HL-60 (cell line): ENCODE measurements at regions not wholly inside any gene's neighbourhood (a gene's known extent, or its start where the extent isn't known, plus 50 kb on each side); places are given as distances from the start of the nearest gene placed in this dataset.

Experiments
- DNase-seq, 2 experiments: peaks; one replicate each; pipeline ENCODE4 v3.0.0-alpha.2; 2010 to 2020; ENCODE audit warnings: low read depth in 1 of 2, low spot score in 1 of 2
- H3K27ac ChIP-seq: fragments of 250-450 bp; sonication (Bioruptor Pico); replicated peaks from 2 replicates; pipeline ENCODE4 v1.5.1; 2020; ENCODE audit warnings: mild to moderate bottlenecking, moderate library complexity
- H3K27me3 ChIP-seq: fragments of 250-450 bp; sonication (Bioruptor Pico); 2 replicates; pipeline ENCODE4 v1.5.1; 2021; ENCODE audit warnings: mild to moderate bottlenecking, moderate library complexity; ENCODE audit not compliant: insufficient read depth, poor library complexity, severe bottlenecking
- H3K4me3 ChIP-seq: replicated peaks from 2 replicates; pipeline ENCODE4 v1.5.1; 2011; ENCODE audit warnings: mild to moderate bottlenecking, control low read depth, low read length; ENCODE audit not compliant: insufficient read depth
- GABPA ChIP-seq: IDR thresholded peaks from 2 replicates; pipeline ENCODE4 v1.6.1; 2012; ENCODE audit warnings: low read depth
- POLR2AphosphoS5 ChIP-seq: IDR thresholded peaks from 2 replicates; pipeline ENCODE4 v1.6.1; 2012; ENCODE audit warnings: low read depth
- SPI1 ChIP-seq: IDR thresholded peaks from 2 replicates; pipeline ENCODE4 v1.6.1; 2012; ENCODE audit warnings: low read depth, mild to moderate bottlenecking, borderline replicate concordance
- TF ChIP-seq, protein P1 (sequence below): IDR thresholded peaks from 2 replicates; pipeline ENCODE4 v1.6.1; 2012; ENCODE audit warnings: low read depth; ENCODE audit not compliant: insufficient replicate concordance
- TF ChIP-seq, protein P2 (sequence below): IDR thresholded peaks from one replicate; pipeline ENCODE4 v1.5.1; 2011; ENCODE audit warnings: low read length, control low read depth, inconsistent platforms; ENCODE audit not compliant: insufficient read depth

GRCh38 chr20:55882286-55882685, 123.0 kb downstream of the CBLN4 start:
- Histone ChIP-seq H3K4me3 (no peak overlapping the region), H3K27me3 (no peaks in the 10 kb centered on the region), H3K27ac (no peak overlapping the region)
- no peak for TF ChIP-seq SPI1
- TF ChIP-seq, protein P1, sequence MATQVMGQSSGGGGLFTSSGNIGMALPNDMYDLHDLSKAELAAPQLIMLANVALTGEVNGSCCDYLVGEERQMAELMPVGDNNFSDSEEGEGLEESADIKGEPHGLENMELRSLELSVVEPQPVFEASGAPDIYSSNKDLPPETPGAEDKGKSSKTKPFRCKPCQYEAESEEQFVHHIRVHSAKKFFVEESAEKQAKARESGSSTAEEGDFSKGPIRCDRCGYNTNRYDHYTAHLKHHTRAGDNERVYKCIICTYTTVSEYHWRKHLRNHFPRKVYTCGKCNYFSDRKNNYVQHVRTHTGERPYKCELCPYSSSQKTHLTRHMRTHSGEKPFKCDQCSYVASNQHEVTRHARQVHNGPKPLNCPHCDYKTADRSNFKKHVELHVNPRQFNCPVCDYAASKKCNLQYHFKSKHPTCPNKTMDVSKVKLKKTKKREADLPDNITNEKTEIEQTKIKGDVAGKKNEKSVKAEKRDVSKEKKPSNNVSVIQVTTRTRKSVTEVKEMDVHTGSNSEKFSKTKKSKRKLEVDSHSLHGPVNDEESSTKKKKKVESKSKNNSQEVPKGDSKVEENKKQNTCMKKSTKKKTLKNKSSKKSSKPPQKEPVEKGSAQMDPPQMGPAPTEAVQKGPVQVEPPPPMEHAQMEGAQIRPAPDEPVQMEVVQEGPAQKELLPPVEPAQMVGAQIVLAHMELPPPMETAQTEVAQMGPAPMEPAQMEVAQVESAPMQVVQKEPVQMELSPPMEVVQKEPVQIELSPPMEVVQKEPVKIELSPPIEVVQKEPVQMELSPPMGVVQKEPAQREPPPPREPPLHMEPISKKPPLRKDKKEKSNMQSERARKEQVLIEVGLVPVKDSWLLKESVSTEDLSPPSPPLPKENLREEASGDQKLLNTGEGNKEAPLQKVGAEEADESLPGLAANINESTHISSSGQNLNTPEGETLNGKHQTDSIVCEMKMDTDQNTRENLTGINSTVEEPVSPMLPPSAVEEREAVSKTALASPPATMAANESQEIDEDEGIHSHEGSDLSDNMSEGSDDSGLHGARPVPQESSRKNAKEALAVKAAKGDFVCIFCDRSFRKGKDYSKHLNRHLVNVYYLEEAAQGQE = no peak
- no peak for TF ChIP-seq POLR2AphosphoS5
- no peak for TF ChIP-seq GABPA
- TF ChIP-seq, protein P2, sequence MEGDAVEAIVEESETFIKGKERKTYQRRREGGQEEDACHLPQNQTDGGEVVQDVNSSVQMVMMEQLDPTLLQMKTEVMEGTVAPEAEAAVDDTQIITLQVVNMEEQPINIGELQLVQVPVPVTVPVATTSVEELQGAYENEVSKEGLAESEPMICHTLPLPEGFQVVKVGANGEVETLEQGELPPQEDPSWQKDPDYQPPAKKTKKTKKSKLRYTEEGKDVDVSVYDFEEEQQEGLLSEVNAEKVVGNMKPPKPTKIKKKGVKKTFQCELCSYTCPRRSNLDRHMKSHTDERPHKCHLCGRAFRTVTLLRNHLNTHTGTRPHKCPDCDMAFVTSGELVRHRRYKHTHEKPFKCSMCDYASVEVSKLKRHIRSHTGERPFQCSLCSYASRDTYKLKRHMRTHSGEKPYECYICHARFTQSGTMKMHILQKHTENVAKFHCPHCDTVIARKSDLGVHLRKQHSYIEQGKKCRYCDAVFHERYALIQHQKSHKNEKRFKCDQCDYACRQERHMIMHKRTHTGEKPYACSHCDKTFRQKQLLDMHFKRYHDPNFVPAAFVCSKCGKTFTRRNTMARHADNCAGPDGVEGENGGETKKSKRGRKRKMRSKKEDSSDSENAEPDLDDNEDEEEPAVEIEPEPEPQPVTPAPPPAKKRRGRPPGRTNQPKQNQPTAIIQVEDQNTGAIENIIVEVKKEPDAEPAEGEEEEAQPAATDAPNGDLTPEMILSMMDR = no peak
- DNase-seq = no peak

DNA sequence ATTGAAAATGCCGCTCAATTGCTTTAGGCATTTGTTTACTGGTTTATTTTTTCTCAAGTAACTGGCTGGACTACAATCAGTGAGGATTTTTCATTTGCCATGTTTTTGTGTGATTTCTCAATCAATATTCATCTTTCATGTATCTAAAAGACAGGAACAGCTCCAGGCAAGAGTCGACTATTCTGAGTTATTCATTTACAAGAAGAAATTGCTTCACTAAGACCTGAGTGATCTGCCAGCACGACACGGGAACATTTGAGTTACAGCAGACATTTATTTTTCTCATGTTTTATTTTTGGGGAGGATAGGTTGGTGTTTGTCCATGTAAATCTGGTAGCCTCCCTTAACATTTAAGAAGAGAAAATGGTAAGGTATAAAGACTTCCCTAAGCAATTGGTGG, 124.1 kb downstream of the CBLN4 start:
- TF ChIP-seq, protein P1 = no peak
- TF ChIP-seq GABPA (no peak), SPI1 (no peak), POLR2AphosphoS5 (no peak)
- TF ChIP-seq, protein P2 = no peak
- Histone ChIP-seq H3K27ac (no peak overlapping the region), H3K4me3 (no peak overlapping the region), H3K27me3 (no peaks in the 10 kb centered on the region)
- DNase-seq = no peak

DNA sequence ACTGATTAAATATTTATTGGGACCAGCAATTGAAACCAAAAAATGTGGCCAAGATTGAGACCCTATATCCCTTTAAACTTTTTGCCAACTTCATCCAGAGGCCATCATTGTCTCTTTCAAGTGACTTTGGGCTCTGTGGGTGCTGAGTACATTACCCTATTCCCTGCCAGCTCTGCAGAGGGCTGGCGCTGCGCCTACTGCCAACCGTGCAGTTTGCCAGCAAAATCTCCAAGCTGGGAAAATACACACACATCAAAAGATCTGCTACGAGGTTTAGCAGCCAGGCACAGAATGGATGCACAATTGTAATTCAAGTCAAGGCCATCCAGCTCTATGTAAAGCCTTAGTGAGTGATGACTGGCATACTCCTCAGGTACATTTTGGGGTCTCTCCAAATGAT, 125.0 kb downstream of the CBLN4 start:
- no peak for DNase-seq
- Histone ChIP-seq H3K27me3 (no peaks in the 10 kb centered on the region), H3K27ac (no peak overlapping the region), H3K4me3 (no peak overlapping the region)
- TF ChIP-seq, protein P2 = no peak
- TF ChIP-seq POLR2AphosphoS5 (no peak), GABPA (no peak), SPI1 (no peak)
- TF ChIP-seq, protein P1 = no peak
